ENCODE measurements at regions not wholly inside any gene's neighbourhood (a gene's known extent, or its start where the extent isn't known, plus 50 kb on each side); places are given as distances from the start of the nearest gene placed in this dataset.

DNA sequence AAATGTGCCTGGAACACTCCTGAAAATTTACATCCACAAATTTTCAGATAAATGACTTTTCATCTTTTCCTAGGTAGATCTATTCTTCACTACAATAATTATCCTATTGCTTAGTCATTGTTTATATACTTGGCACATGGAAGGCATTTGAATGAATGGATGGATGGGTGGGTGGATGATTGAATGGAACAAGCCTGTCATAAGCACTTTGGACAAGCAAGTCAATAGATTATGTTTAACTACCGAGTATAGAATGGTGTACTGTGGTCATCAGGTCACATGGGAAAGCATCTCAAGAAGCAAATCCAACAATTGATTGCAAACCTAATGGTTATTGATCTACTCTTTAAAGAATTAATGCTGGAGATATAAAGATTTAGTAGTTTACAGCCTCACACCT is 114.4 kb upstream of the DMRTA1 start:
- TF ChIP-seq, protein P1, sequence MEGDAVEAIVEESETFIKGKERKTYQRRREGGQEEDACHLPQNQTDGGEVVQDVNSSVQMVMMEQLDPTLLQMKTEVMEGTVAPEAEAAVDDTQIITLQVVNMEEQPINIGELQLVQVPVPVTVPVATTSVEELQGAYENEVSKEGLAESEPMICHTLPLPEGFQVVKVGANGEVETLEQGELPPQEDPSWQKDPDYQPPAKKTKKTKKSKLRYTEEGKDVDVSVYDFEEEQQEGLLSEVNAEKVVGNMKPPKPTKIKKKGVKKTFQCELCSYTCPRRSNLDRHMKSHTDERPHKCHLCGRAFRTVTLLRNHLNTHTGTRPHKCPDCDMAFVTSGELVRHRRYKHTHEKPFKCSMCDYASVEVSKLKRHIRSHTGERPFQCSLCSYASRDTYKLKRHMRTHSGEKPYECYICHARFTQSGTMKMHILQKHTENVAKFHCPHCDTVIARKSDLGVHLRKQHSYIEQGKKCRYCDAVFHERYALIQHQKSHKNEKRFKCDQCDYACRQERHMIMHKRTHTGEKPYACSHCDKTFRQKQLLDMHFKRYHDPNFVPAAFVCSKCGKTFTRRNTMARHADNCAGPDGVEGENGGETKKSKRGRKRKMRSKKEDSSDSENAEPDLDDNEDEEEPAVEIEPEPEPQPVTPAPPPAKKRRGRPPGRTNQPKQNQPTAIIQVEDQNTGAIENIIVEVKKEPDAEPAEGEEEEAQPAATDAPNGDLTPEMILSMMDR (IDR thresholded peaks at IDR 0.05; ENCODE audit: low read depth, low read length): no peak
- no peak for TF ChIP-seq EZH2phosphoT487 (IDR thresholded peaks at IDR 0.05; ENCODE audit: low read depth)
- Histone ChIP-seq H3K4me1 (ENCODE audit: low read length) (no peaks in the 10 kb centered on the region), H3K79me2 (ENCODE audit: low read length) (no peaks in the 10 kb centered on the region), H3K27me3 (ENCODE audit: low read depth, low read length) (no peaks in the 10 kb centered on the region), H3K4me2 (ENCODE audit: low read length) (no peak overlapping the region), H3K4me3 (ENCODE audit: low read length) (no peak overlapping the region), H4K20me1 (ENCODE audit: insufficient read depth, low read length) (no peaks in the 10 kb centered on the region), H2AFZ (ENCODE audit: low read depth, low read length) (no peak overlapping the region), H3K36me3 (replicated peaks; ENCODE audit: low read depth, low read length) (no peaks in the 10 kb centered on the region), H3K9ac (ENCODE audit: low read length) (no peak overlapping the region), H3K27ac (ENCODE audit: low read length) (no peak overlapping the region), H3K9me3 (ENCODE audit: insufficient read depth, low read length) (no peaks in the 10 kb centered on the region)

DNA sequence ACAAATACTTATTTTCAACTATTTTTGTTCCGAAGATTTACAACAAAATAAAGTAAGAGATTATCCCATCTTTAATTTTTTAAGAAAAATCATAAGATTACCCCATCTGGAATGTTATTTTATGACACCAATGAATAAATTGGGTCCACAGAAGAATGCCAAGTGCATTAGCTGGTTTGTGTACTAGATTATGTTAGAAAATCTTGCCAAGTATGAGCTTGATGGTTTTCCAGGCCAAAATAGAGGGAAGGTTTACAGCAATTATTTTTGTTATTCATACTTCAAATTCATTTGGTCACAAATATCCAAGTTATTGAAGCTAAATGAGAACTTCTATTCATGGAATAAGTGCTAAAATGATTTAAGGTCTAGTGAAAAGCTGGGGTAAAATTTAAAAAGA is 109.4 kb upstream of the DMRTA1 start:
- Histone ChIP-seq H3K36me3 (replicated peaks; ENCODE audit: low read depth, low read length) (no peaks in the 10 kb centered on the region), H3K4me3 (ENCODE audit: low read length) (no peak overlapping the region), H3K4me2 (ENCODE audit: low read length) (no peak overlapping the region), H4K20me1 (ENCODE audit: insufficient read depth, low read length) (no peaks in the 10 kb centered on the region), H3K4me1 (ENCODE audit: low read length) (no peaks in the 10 kb centered on the region), H3K27ac (ENCODE audit: low read length) (no peak overlapping the region), H3K9ac (ENCODE audit: low read length) (no peak overlapping the region), H3K9me3 (ENCODE audit: insufficient read depth, low read length) (no peaks in the 10 kb centered on the region), H2AFZ (ENCODE audit: low read depth, low read length) (no peak overlapping the region), H3K79me2 (ENCODE audit: low read length) (no peaks in the 10 kb centered on the region), H3K27me3 (ENCODE audit: low read depth, low read length) (no peaks in the 10 kb centered on the region)
- TF ChIP-seq, protein P1 (IDR thresholded peaks at IDR 0.05; ENCODE audit: low read depth, low read length): no peak
- TF ChIP-seq EZH2phosphoT487 (IDR thresholded peaks at IDR 0.05; ENCODE audit: low read depth): no peak

DNA sequence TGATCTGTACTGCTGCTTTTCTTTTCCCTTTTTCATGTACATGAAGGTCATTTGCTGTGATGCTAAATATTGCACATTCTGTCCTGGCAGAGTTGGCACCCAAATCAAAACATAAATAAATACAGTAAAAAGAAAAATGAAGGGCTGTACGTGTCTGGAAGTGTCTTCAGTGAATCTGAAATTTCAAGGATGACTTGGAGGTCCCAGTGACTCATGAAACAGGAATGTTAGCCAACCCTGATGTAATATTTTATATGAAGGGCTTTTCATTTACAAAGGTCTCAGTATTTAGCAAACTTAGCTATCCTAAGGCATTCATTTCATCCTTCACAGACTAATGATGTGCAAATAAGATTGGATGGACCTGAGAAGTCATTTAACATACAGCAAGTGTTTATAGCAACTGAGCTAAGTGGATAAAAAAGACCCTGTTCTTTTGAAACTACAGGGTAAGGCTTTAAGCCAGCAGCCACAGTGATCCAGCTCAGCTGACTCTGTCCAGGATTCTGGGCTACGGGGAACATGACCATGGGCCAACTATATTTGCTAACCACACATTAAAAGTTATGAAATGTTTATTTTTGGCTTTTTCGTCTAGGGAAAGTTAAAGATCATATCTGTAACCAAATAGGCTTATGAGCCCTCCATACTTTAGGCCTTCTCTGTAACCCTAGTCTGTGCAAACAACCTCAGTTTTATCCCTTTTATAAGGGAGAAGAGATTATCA is 104.0 kb upstream of the DMRTA1 start:
- Histone ChIP-seq H3K79me2 (ENCODE audit: low read length) (no peaks in the 10 kb centered on the region), H3K9ac (ENCODE audit: low read length) (no peak overlapping the region), H4K20me1 (ENCODE audit: insufficient read depth, low read length) (no peaks in the 10 kb centered on the region), H3K4me3 (ENCODE audit: low read length) (no peak overlapping the region), H3K4me2 (ENCODE audit: low read length) (no peak overlapping the region), H3K4me1 (ENCODE audit: low read length) (no peaks in the 10 kb centered on the region), H2AFZ (ENCODE audit: low read depth, low read length) (no peak overlapping the region), H3K9me3 (ENCODE audit: insufficient read depth, low read length) (no peaks in the 10 kb centered on the region), H3K36me3 (replicated peaks; ENCODE audit: low read depth, low read length) (no peaks in the 10 kb centered on the region), H3K27ac (ENCODE audit: low read length) (no peak overlapping the region), H3K27me3 (ENCODE audit: low read depth, low read length) (0 out of 2 replicates have a peak, but pooled peaks cover 3% of the 10 kb centered on the region)
- TF ChIP-seq, protein P1 (IDR thresholded peaks at IDR 0.05; ENCODE audit: low read depth, low read length): no peak
- TF ChIP-seq EZH2phosphoT487 (IDR thresholded peaks at IDR 0.05; ENCODE audit: low read depth): no peak

DNA sequence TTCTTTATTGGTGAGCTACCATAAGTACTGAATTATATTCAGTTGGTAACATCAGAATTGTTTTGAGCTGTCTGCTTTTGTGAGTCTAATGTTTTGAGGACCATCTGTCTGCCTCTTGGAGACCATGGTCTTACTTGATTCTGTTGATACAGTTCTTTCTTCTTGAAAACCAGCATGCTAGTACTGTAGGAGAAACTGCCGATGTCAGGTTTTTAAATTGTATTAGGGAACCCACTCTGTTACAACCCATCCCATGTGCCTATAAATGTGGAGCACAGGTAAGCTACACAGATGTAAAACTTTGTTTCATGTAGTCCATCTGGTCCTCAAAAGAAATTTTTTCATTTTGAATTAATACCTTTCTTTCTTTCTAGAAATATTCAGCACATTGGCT is 103.4 kb upstream of the DMRTA1 start:
- Histone ChIP-seq H3K9ac (ENCODE audit: low read length) (no peak overlapping the region), H3K4me3 (ENCODE audit: low read length) (no peak overlapping the region), H3K4me1 (ENCODE audit: low read length) (no peaks in the 10 kb centered on the region), H3K9me3 (ENCODE audit: insufficient read depth, low read length) (no peaks in the 10 kb centered on the region), H3K4me2 (ENCODE audit: low read length) (no peak overlapping the region), H3K36me3 (replicated peaks; ENCODE audit: low read depth, low read length) (no peaks in the 10 kb centered on the region), H4K20me1 (ENCODE audit: insufficient read depth, low read length) (no peaks in the 10 kb centered on the region), H3K27me3 (ENCODE audit: low read depth, low read length) (0 out of 2 replicates have a peak, but pooled peaks cover 3% of the 10 kb centered on the region), H3K27ac (ENCODE audit: low read length) (no peak overlapping the region), H3K79me2 (ENCODE audit: low read length) (no peaks in the 10 kb centered on the region), H2AFZ (ENCODE audit: low read depth, low read length) (no peak overlapping the region)
- TF ChIP-seq, protein P1 (IDR thresholded peaks at IDR 0.05; ENCODE audit: low read depth, low read length): no peak
- TF ChIP-seq EZH2phosphoT487 (IDR thresholded peaks at IDR 0.05; ENCODE audit: low read depth): no peak

Data from OCI-LY3 (cell line).